Endothelial cell of umbilical vein (primary cell): ENCODE measurements at regions not wholly inside any gene's neighbourhood (a gene's known extent, or its start where the extent isn't known, plus 50 kb on each side); places are given as distances from the start of the nearest gene placed in this dataset.

Experiments used
- BruUV-seq: library from RNA; stranded (reverse); fragments of 400-500 nt; replicated peaks from 2 replicates; lab custom pipeline; 2021; lab: Mats Ljungman, UMichigan
- CTCF ChIA-PET: fragments of 300-600, 350-600 bp; sonication (Branson Sonifier 250); formaldehyde crosslinking; loops from one replicate; lab custom pipeline; 2021; ENCODE audit warnings: antibody characterized with exemption, inconsistent platforms; lab: Charles Lee
- POLR2A ChIA-PET: fragments of 300-600, 350-600 bp; sonication (Branson Sonifier 250); formaldehyde crosslinking; loops from one replicate; lab custom pipeline; 2021; ENCODE audit warnings: antibody characterized with exemption, inconsistent platforms; lab: Charles Lee
- DNase-seq: peaks from one replicate; pipeline ENCODE4 v3.0.0-alpha.2; 2011; ENCODE audit warnings: low read depth, low spot score
- FAIRE-seq: peaks from 2 replicates; lab custom pipeline; 2011; peaks lifted over from hg19 to GRCh38; lab: Jason Lieb, UNC
- H2AFZ ChIP-seq: 2 replicates; pipeline ENCODE4 v1.6.0; 2012; ENCODE audit warnings: low read depth, low read length, control low read depth, inconsistent platforms
- H3K27ac ChIP-seq: 2 replicates; pipeline ENCODE4 v1.5.1; 2011; ENCODE audit warnings: low read depth, mild to moderate bottlenecking, control low read depth, low read length, moderate library complexity; ENCODE audit not compliant: insufficient read depth
- H3K27me3 ChIP-seq, 2 experiments: 2 replicates each; pipeline versions ENCODE4 v1.6.0 to v1.6.1; 2011; ENCODE audit warnings: low read length in 2 of 2, mixed read lengths in 1 of 2; ENCODE audit not compliant: control insufficient read depth in 2 of 2, insufficient read depth in 2 of 2
- H3K36me3 ChIP-seq, 2 experiments: 2 replicates in 1 of 2; 3 replicates in 1 of 2; pipeline ENCODE4 v1.5.1; 2011; ENCODE audit warnings: low read length in 2 of 2, mild to moderate bottlenecking in 1 of 2, moderate library complexity in 1 of 2; ENCODE audit not compliant: control insufficient read depth in 2 of 2, insufficient read depth in 2 of 2; ENCODE audit errors: extremely low read depth in 1 of 2
- H3K4me1 ChIP-seq: 3 replicates; pipeline ENCODE4 v1.5.1; 2011; ENCODE audit warnings: mild to moderate bottlenecking, low read length; ENCODE audit not compliant: control insufficient read depth, insufficient read depth; ENCODE audit errors: extremely low read depth
- H3K4me2 ChIP-seq: 2 replicates; pipeline ENCODE4 v1.6.1; 2011; ENCODE audit warnings: low read length, control low read depth, mixed read lengths; ENCODE audit not compliant: insufficient read depth
- H3K4me3 ChIP-seq, 3 experiments: fragments of 200-600 bp in 1 of 3; sonication (generic), shearing (Covaris generic) in 1 of 3; replicated peaks in 1 of 3; 2 replicates each; pipeline ENCODE4 v1.5.1; 2011 to 2016; ENCODE audit warnings: control low read depth in 3 of 3, low read length in 3 of 3, mild to moderate bottlenecking in 2 of 3, inconsistent platforms in 1 of 3, low read depth in 1 of 3, moderate library complexity in 1 of 3; ENCODE audit not compliant: insufficient read depth in 1 of 3
- H3K79me2 ChIP-seq: 2 replicates; pipeline ENCODE4 v1.6.0; 2012; ENCODE audit warnings: low read length, inconsistent platforms; ENCODE audit not compliant: control insufficient read depth, insufficient read depth
- H3K9ac ChIP-seq: replicated peaks from 2 replicates; pipeline ENCODE3; 2011; ENCODE audit warnings: low read length, control low read depth; ENCODE audit not compliant: insufficient read depth; ENCODE audit errors: extremely low read depth
- H3K9me1 ChIP-seq: replicated peaks from 3 replicates; pipeline ENCODE4 v1.6.0; 2011; ENCODE audit warnings: mild to moderate bottlenecking, low read length; ENCODE audit not compliant: control insufficient read depth, insufficient read depth; ENCODE audit errors: extremely low read depth
- H3K9me3 ChIP-seq: replicated peaks from 2 replicates; pipeline ENCODE4 v1.5.1; 2012; ENCODE audit warnings: low read length, inconsistent platforms; ENCODE audit not compliant: control insufficient read depth, insufficient read depth
- H4K20me1 ChIP-seq: replicated peaks from 2 replicates; pipeline ENCODE3; 2011; ENCODE audit warnings: mild to moderate bottlenecking, low read length; ENCODE audit not compliant: control insufficient read depth, insufficient read depth; ENCODE audit errors: extremely low read depth
- CTCF ChIP-seq, 2 donors: IDR thresholded peaks; 1 replicate in 1 of 2; 2 replicates in 1 of 2; pipeline ENCODE4 v1.5.1; 2011; ENCODE audit warnings: low read length in 2 of 2, mild to moderate bottlenecking in 2 of 2, moderate library complexity in 2 of 2, control low read depth in 1 of 2, inconsistent platforms in 1 of 2, low read depth in 1 of 2; ENCODE audit not compliant: insufficient read depth in 1 of 2; ENCODE audit errors: extremely low read depth in 1 of 2
- FOS ChIP-seq: IDR thresholded peaks from 2 replicates; pipeline ENCODE4 v1.6.1; 2011; ENCODE audit warnings: mild to moderate bottlenecking, low read length, moderate library complexity, borderline replicate concordance; ENCODE audit not compliant: insufficient read depth
- GATA2 ChIP-seq: IDR thresholded peaks from 2 replicates; pipeline ENCODE4 v1.7.0; 2011; ENCODE audit warnings: low read depth, mild to moderate bottlenecking, moderate library complexity, mixed read lengths, low read length; ENCODE audit not compliant: insufficient read length, insufficient read depth
- JUN ChIP-seq: IDR thresholded peaks from 2 replicates; pipeline ENCODE4 v1.6.1; 2011; ENCODE audit warnings: borderline replicate concordance, low read depth; ENCODE audit not compliant: insufficient read length, insufficient read depth
- MYC ChIP-seq: IDR thresholded peaks from one replicate; pipeline ENCODE4 v1.6.1; 2011; ENCODE audit warnings: mild to moderate bottlenecking, low read depth, low read length
- POLR2AphosphoS5 ChIP-seq: IDR thresholded peaks from 2 replicates; pipeline ENCODE4 v1.6.1; 2012; ENCODE audit warnings: low read depth, mild to moderate bottlenecking, control low read depth, low read length, moderate library complexity; ENCODE audit not compliant: insufficient read depth
- dilution Hi-C: fragments of 300-500 bp; cut with MboI; formaldehyde crosslinking; loops from one replicate; pipeline ENCODE4 v1.15.0; 2019; ENCODE audit warnings: low sequenced_read_pairs; ENCODE audit not compliant: extremely low pct_ligation_motif_present
- intact Hi-C: fragments of 100-400 bp; cut with micrococcal nuclease; formaldehyde crosslinking; loops from one replicate; pipeline ENCODE4 v1.10.0; 2022
- TF ChIP-seq, protein P1 (sequence below): IDR thresholded peaks from 2 replicates; pipeline ENCODE4 v1.6.1; 2011; ENCODE audit not compliant: insufficient read depth, insufficient read length

DNA sequence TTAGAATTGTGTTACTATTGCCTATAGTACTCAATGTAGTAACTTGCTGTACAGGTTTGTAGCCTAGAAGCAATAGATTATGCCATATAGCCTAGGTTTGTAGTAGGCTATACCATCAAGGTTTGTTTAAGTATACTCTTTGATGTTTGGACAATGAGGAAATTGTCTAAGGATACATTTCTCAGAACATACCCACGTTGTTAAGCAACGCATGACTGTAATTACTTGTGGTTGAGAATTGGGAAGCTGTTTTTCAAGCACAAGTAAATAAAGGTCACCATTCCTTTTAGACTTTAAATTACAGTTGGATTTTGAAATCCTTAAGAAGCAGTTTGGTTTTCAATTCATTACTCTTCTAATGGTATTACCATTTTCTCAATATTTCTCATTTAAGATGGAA lies 89.8 kb upstream of the KCNH7 start:
- FAIRE-seq = no peak
- H4K20me1 ChIP-seq = no peaks in the 10 kb centered on the region
- no peak overlapping the region for H3K4me3 ChIP-seq
- H3K4me2 ChIP-seq = no peak overlapping the region
- no peaks in the 10 kb centered on the region for H3K9me1 ChIP-seq
- CTCF ChIA-PET = no interaction called here
- POLR2A ChIA-PET = no interaction called here
- no peak overlapping the region for H3K27ac ChIP-seq
- no peaks in the 10 kb centered on the region for H3K36me3 ChIP-seq
- H3K4me1 ChIP-seq = no peaks in the 10 kb centered on the region
- H2AFZ ChIP-seq = no peak overlapping the region
- no peak overlapping the region for H3K9ac ChIP-seq
- DNase-seq = no peak
- intact Hi-C loops = no loop called here
- TF ChIP-seq GATA2 = no peak
- TF ChIP-seq FOS = no peak
- no peak for TF ChIP-seq JUN
- TF ChIP-seq POLR2AphosphoS5 = no peak
- TF ChIP-seq CTCF (IDR thresholded peaks at IDR 0.05; ENCODE audit: extremely low read depth in 1 of 2, insufficient read depth in 1 of 2, low read depth in 1 of 2, low read length in 2 of 2) = no peak
- TF ChIP-seq, protein P1, sequence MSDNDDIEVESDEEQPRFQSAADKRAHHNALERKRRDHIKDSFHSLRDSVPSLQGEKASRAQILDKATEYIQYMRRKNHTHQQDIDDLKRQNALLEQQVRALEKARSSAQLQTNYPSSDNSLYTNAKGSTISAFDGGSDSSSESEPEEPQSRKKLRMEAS = no peak
- no peak for TF ChIP-seq MYC
- BruUV-seq = no TSS peak
- H3K9me3 ChIP-seq = no peaks in the 10 kb centered on the region
- dilution Hi-C loops = no loop called here
- no peaks in the 10 kb centered on the region for H3K79me2 ChIP-seq
- no peaks in the 10 kb centered on the region for H3K27me3 ChIP-seq
